K562 (cell line): ENCODE measurements at regions not wholly inside any gene's neighbourhood (a gene's known extent, or its start where the extent isn't known, plus 50 kb on each side); places are given as distances from the start of the nearest gene placed in this dataset.

ENCODE experiments used
- ATAC-seq: fragments of 200-7000 bp; cut with Tn5 transposase; 3 replicates; pipeline ENCODE4 v1.9.1; 2020; ENCODE audit warnings: moderate library complexity
- BruUV-seq: library from RNA; stranded (reverse); fragments of 400-500 nt; replicated peaks from 2 replicates; lab custom pipeline; 2021; lab: Mats Ljungman, UMichigan
- CTCF ChIA-PET: fragments of 300-600 bp; formaldehyde crosslinking; extraction: SDS; loops from one replicate; lab custom pipeline; 2021; ENCODE audit warnings: low intra/inter-chr PET ratio; lab: Yijun Ruan, JAX
- POLR2A ChIA-PET: fragments of 300-600, 350-650 bp; sonication (Branson Sonifier 250); formaldehyde crosslinking; extraction: SDS; loops from one replicate; lab custom pipeline; 2021; ENCODE audit warnings: antibody characterized with exemption, inconsistent platforms; lab: Yijun Ruan, JAX
- DNase-seq, 4 experiments: peaks; one replicate each; pipeline versions ENCODE4 v3.0.0 to v3.0.0-alpha.2; 2011 to 2018; ENCODE audit warnings: low spot score in 3 of 4, mixed read lengths in 3 of 4; ENCODE audit errors: extremely low read depth in 1 of 4
- FAIRE-seq: peaks from 2 replicates; lab custom pipeline; 2011; peaks lifted over from hg19 to GRCh38; lab: Jason Lieb, UNC
- H2AFZ ChIP-seq: 2 replicates; pipeline ENCODE4 v1.6.0; 2011; ENCODE audit warnings: low read depth, low read length, control low read depth, inconsistent platforms
- H3K27ac ChIP-seq: fragments of 200-600 bp; 3 replicates; pipeline ENCODE4 v1.8.0; 2011; ENCODE audit warnings: low read depth, mild to moderate bottlenecking, control low read depth, inconsistent platforms, low read length, moderate library complexity, mixed read lengths; ENCODE audit errors: extremely low read depth
- H3K27me3 ChIP-seq, 2 experiments: fragments of 300-600 bp in 1 of 2; 2 replicates in 1 of 2; 3 replicates in 1 of 2; pipeline versions ENCODE4 v1.6.0 to v1.8.0; 2011; ENCODE audit warnings: inconsistent platforms in 2 of 2, low read length in 2 of 2, mild to moderate bottlenecking in 1 of 2, mixed read lengths in 1 of 2, moderate library complexity in 1 of 2; ENCODE audit not compliant: control insufficient read depth in 2 of 2, insufficient read depth in 2 of 2
- H3K36me3 ChIP-seq: fragments of 300-600 bp; 3 replicates; pipeline ENCODE4 v1.8.0; 2011; ENCODE audit warnings: mild to moderate bottlenecking, low read length, inconsistent platforms; ENCODE audit not compliant: control insufficient read depth, insufficient read depth
- H3K4me1 ChIP-seq, 2 experiments: fragments of 200-600 bp in 1 of 2; replicated peaks in 1 of 2; 2 replicates in 1 of 2; 3 replicates in 1 of 2; pipeline versions ENCODE4 v1.5.1 to v1.8.0; 2011; ENCODE audit warnings: inconsistent platforms in 2 of 2, low read length in 2 of 2, mild to moderate bottlenecking in 1 of 2, mixed read lengths in 1 of 2, moderate library complexity in 1 of 2; ENCODE audit not compliant: control insufficient read depth in 2 of 2, insufficient read depth in 2 of 2
- H3K4me2 ChIP-seq: 2 replicates; pipeline ENCODE4 v1.6.1; 2011; ENCODE audit warnings: low read length, control low read depth, inconsistent platforms, mixed read lengths; ENCODE audit not compliant: insufficient read depth
- H3K4me3 ChIP-seq: fragments of 200-600 bp; sonication (generic), shearing (Covaris generic); 2 replicates; pipeline ENCODE4 v1.5.1; 2016; ENCODE audit warnings: control low read depth, inconsistent platforms
- H3K79me2 ChIP-seq: fragments of 200-600 bp; 3 replicates; pipeline ENCODE4 v1.8.0; 2011; ENCODE audit warnings: low read length, inconsistent platforms; ENCODE audit not compliant: control insufficient read depth, insufficient read depth
- H3K9ac ChIP-seq, 2 experiments: 2 replicates each; pipeline versions ENCODE4 v1.6.0 to v1.6.1; 2011; ENCODE audit warnings: low read depth in 2 of 2, low read length in 2 of 2, control low read depth in 1 of 2, inconsistent platforms in 1 of 2, mild to moderate bottlenecking in 1 of 2, mixed read lengths in 1 of 2; ENCODE audit not compliant: insufficient read depth in 1 of 2
- H3K9me1 ChIP-seq: one replicate; pipeline ENCODE4 v1.6.0; 2011; ENCODE audit warnings: inconsistent platforms, mild to moderate bottlenecking, low read length, moderate library complexity; ENCODE audit not compliant: control insufficient read depth, insufficient read depth
- H3K9me3 ChIP-seq: replicated peaks from 2 replicates; pipeline ENCODE4 v1.5.1; 2011; ENCODE audit warnings: low read depth, low read length, inconsistent platforms; ENCODE audit not compliant: control insufficient read depth, insufficient read depth
- H4K20me1 ChIP-seq: replicated peaks from 2 replicates; pipeline ENCODE4 v1.6.1; 2011; ENCODE audit warnings: low read length, inconsistent platforms, mixed read lengths; ENCODE audit not compliant: control insufficient read depth, insufficient read depth
- C11orf30 ChIP-seq: fragments of 450-650 bp; IDR thresholded peaks from 2 replicates; pipeline ENCODE4 v1.6.1; 2016; ENCODE audit warnings: low read depth, mild to moderate bottlenecking
- HDAC8 ChIP-seq: fragments of 450-650 bp; IDR thresholded peaks from 2 replicates; pipeline ENCODE4 v1.6.1; 2016; ENCODE audit warnings: mild to moderate bottlenecking, missing genetic modification characterization, moderate library complexity, missing compliant biosample characterization
- HDGF ChIP-seq: fragments of 450-650 bp; IDR thresholded peaks from 2 replicates; pipeline ENCODE4 v1.6.1; 2016
- HEY1 ChIP-seq: fragments of 250-450 bp; sonication (Bioruptor Pico); IDR thresholded peaks from 2 replicates; pipeline ENCODE4 v1.5.0; 2020; ENCODE audit warnings: mild to moderate bottlenecking, moderate library complexity, borderline replicate concordance
- NFE2 ChIP-seq: IDR thresholded peaks from 2 replicates; pipeline ENCODE4 v1.6.1; 2014; ENCODE audit warnings: antibody characterized with exemption, low read depth
- POLR2AphosphoS5 ChIP-seq: IDR thresholded peaks from 2 replicates; pipeline ENCODE4 v1.6.1; 2011; ENCODE audit warnings: mild to moderate bottlenecking, low read depth, low read length, moderate library complexity; ENCODE audit not compliant: control insufficient read depth, insufficient read depth
- SRSF1 ChIP-seq: fragments of 200-400 bp; formaldehyde crosslinking; IDR thresholded peaks from 2 replicates; pipeline ENCODE4 v1.6.1; 2017; ENCODE audit warnings: mild to moderate bottlenecking, low read depth, low read length, moderate library complexity
- U2AF1 ChIP-seq: fragments of 200-400 bp; formaldehyde crosslinking; optimal IDR thresholded peaks from 2 replicates; pipeline ENCODE3; 2017; ENCODE audit warnings: mild to moderate bottlenecking, low read depth, low read length, moderate library complexity
- ZNF445 ChIP-seq: fragments of 250-450 bp; sonication (Bioruptor Pico); IDR thresholded peaks from 2 replicates; pipeline ENCODE4 v1.4.0; 2020; ENCODE audit warnings: low read depth, mild to moderate bottlenecking, moderate library complexity
- ZNF79 ChIP-seq: fragments of 250-450 bp; sonication (Bioruptor Pico); IDR thresholded peaks from 2 replicates; pipeline ENCODE4 v1.4.0; 2020; ENCODE audit warnings: low read depth, mild to moderate bottlenecking, moderate library complexity
- WGBS: fragments of 100-300 bp; shearing (Covaris generic); methylation state at CpG from one replicate; pipeline ENCODE4 v1.1.6; 2016; ENCODE audit warnings: low coverage, mixed read lengths; ENCODE audit not compliant: insufficient coverage; ENCODE audit errors: missing lambda C conversion rate; 5-methylcytosine and 5-hydroxymethylcytosine counted together
- in situ Hi-C: fragments of 300-500 bp; cut with MboI; formaldehyde crosslinking; loops from 4 replicates; pipeline ENCODE4 v1.15.0; 2018; ENCODE audit warnings: inconsistent platforms, mixed read lengths
- intact Hi-C: fragments of 100-400 bp; cut with micrococcal nuclease; formaldehyde crosslinking; loops from 2 replicates; pipeline ENCODE4 v1.14.2; 2022
- TF ChIP-seq, protein P1 (sequence below): IDR thresholded peaks from 2 replicates; pipeline ENCODE4 v1.6.1; 2012; ENCODE audit warnings: low read depth, low read length, improper control_type of control experiment, borderline replicate concordance
- TF ChIP-seq, protein P2 (sequence below): fragments of 450-650 bp; IDR thresholded peaks from 2 replicates; pipeline ENCODE4 v1.6.1; 2016; ENCODE audit warnings: antibody characterized with exemption
- TF ChIP-seq, protein P3 (sequence below): fragments of 450-650 bp; formaldehyde crosslinking; conservative IDR thresholded peaks from 2 replicates; pipeline ENCODE4 v1.4.0; 2022; ENCODE audit warnings: mild to moderate bottlenecking, missing genetic modification characterization

DNA sequence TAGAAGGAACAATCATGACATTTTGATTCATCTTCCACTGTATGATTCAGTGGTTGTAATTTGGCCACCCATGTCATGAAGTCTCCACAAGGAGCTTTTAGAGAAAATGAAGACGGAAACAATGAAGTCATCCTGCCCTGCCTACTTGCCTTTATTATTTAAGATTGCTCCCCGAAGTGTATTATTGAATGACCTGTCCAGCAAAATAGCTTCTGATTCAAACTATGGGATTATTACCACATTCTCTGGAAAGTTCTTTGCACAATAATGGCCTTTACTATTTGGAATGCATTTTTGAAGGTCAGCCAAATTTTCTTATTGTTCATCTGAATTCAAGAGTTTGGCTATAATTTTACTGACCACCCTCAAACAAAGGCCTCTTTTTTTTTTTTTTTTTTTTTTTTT is 77.8 kb upstream of the RFC3 start:
- ChIA-PET CTCF (no interaction called here), POLR2A (no interaction called here)
- H4K20me1 ChIP-seq = no peaks in the 10 kb centered on the region
- no peak for ATAC-seq
- 0% methylated on average over 2 of the region's 2 CpGs for WGBS
- no peak overlapping the region for H3K4me3 ChIP-seq
- no peaks in the 10 kb centered on the region for H3K27me3 ChIP-seq
- no peaks in the 10 kb centered on the region for H3K9me3 ChIP-seq
- no peaks in the 10 kb centered on the region for H3K36me3 ChIP-seq
- H3K9me1 ChIP-seq = no peaks in the 10 kb centered on the region
- DNase-seq = no peak
- no peak overlapping the region for H3K9ac ChIP-seq
- BruUV-seq = no TSS peak
- FAIRE-seq = no peak
- H3K4me2 ChIP-seq = no peak overlapping the region
- H3K4me1 ChIP-seq = no peaks in the 10 kb centered on the region
- in situ Hi-C loops (no loop called here), intact Hi-C loops (no loop called here)
- TF ChIP-seq ZNF79 (CRISPR knock-in tag) (no peak), SRSF1 (no peak)
- H3K79me2 ChIP-seq = no peaks in the 10 kb centered on the region
- H2AFZ ChIP-seq = no peak overlapping the region
- no peak overlapping the region for H3K27ac ChIP-seq

DNA sequence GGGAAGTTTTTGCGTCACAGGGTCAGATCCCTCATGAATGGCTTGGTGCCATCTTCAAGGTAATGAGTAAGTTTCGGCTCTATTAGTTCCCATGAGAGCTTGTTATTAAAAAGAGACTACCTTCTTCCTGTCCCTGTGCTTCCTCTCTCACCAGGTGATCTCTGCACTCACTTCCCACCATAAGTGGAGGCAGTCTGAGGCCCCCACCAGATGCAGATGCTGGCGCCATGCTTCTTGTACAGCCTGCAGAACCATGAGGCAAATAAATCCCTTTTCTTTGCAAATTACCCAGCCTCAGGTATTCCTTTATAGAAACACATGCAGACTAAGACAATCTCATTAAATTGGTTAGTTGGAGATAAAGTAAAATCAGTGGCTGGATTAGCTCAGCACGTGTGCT is 75.6 kb upstream of the RFC3 start:
- no peak for FAIRE-seq
- Histone ChIP-seq H3K27me3 (no peaks in the 10 kb centered on the region), H3K4me2 (no peak overlapping the region), H3K9me1 (no peaks in the 10 kb centered on the region), H3K4me3 (no peak overlapping the region), H2AFZ (no peak overlapping the region), H4K20me1 (no peaks in the 10 kb centered on the region), H3K79me2 (no peaks in the 10 kb centered on the region), H3K27ac (no peak overlapping the region), H3K4me1 (no peaks in the 10 kb centered on the region), H3K36me3 (no peaks in the 10 kb centered on the region), H3K9ac (no peak overlapping the region), H3K9me3 (no peaks in the 10 kb centered on the region)
- intact Hi-C loops (no loop called here), in situ Hi-C loops (no loop called here)
- POLR2A ChIA-PET = no interaction called here
- no TSS peak for BruUV-seq
- 0% methylated on average over 4 of the region's 4 CpGs for WGBS
- DNase-seq = no peak
- no peak for ATAC-seq
- CTCF ChIA-PET = interaction anchor here (0.5 kb wide), 1 partner anchor 1434 kb away, joined by 3 read pairs; no protein-coding TSS in a partner anchor
- TF ChIP-seq, protein P1, sequence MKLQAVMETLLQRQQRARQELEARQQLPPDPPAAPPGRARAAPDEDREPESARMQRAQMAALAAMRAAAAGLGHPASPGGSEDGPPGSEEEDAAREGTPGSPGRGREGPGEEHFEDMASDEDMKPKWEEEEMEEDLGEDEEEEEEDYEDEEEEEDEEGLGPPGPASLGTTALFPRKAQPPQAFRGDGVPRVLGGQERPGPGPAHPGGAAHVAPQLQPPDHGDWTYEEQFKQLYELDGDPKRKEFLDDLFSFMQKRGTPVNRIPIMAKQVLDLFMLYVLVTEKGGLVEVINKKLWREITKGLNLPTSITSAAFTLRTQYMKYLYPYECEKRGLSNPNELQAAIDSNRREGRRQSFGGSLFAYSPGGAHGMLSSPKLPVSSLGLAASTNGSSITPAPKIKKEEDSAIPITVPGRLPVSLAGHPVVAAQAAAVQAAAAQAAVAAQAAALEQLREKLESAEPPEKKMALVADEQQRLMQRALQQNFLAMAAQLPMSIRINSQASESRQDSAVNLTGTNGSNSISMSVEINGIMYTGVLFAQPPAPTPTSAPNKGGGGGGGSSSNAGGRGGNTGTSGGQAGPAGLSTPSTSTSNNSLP = no peak
- no peak for TF ChIP-seq C11orf30
- TF ChIP-seq HDAC8 (tag) = no peak
- TF ChIP-seq NFE2 = no peak
- TF ChIP-seq, protein P2, sequence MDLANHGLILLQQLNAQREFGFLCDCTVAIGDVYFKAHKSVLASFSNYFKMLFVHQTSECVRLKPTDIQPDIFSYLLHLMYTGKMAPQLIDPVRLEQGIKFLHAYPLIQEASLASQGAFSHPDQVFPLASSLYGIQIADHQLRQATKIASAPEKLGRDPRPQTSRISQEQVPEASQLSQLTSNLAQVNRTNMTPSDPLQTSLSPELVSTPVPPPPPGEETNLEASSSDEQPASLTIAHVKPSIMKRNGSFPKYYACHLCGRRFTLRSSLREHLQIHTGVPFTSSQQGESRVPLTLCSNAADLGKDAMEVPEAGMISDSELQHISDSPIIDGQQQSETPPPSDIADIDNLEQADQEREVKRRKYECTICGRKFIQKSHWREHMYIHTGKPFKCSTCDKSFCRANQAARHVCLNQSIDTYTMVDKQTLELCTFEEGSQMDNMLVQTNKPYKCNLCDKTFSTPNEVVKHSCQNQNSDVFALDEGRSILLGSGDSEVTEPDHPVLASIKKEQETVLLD = no peak
- TF ChIP-seq U2AF1 = no peak
- TF ChIP-seq POLR2AphosphoS5 = no peak
- no peak for TF ChIP-seq ZNF445
- TF ChIP-seq HDGF = no peak
- TF ChIP-seq HEY1 (CRISPR knock-in tag) = no peak
- TF ChIP-seq, protein P3, sequence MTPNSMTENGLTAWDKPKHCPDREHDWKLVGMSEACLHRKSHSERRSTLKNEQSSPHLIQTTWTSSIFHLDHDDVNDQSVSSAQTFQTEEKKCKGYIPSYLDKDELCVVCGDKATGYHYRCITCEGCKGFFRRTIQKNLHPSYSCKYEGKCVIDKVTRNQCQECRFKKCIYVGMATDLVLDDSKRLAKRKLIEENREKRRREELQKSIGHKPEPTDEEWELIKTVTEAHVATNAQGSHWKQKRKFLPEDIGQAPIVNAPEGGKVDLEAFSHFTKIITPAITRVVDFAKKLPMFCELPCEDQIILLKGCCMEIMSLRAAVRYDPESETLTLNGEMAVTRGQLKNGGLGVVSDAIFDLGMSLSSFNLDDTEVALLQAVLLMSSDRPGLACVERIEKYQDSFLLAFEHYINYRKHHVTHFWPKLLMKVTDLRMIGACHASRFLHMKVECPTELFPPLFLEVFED = no peak
